Stimulated activated CD4-positive, alpha-beta T cell treated with anti-CD3 and anti-CD28 coated beads, Interleukin-2, amount 100 ng/mL, for 48 hours (primary cell): ENCODE measurements at regions not wholly inside any gene's neighbourhood (a gene's known extent, or its start where the extent isn't known, plus 50 kb on each side); places are given as distances from the start of the nearest gene placed in this dataset.
"Not testable (repeated sequence)": the region's sequence is repeated elsewhere in the genome, so short reads cannot be mapped to it uniquely, and the experiment has no call there.

Experiments used
- DNase-seq, 2 donors: peaks; one replicate each; pipeline ENCODE4 v3.0.0-alpha.2; 2020

GRCh38 chr9:42378418-42378815 lies 195.0 kb downstream of the SPATA31A6 start:
- DNase-seq: no peak

- DNase-seq: not testable (repeated sequence)
These were observed 196.1 kb downstream of the SPATA31A6 start for GRCh38 chr9:42379602-42380001.

- not testable (repeated sequence) for DNase-seq
These were observed 201.1 kb downstream of the SPATA31A6 start for GRCh38 chr9:42384585-42384984.

GRCh38 chr9:42385574-42386120 lies 202.2 kb downstream of the SPATA31A6 start:
- not testable (repeated sequence) for DNase-seq

GRCh38 chr9:42386477-42386876 lies 203.0 kb downstream of the SPATA31A6 start:
- DNase-seq: no peak

GRCh38 chr9:42388146-42388690 lies 204.8 kb downstream of the SPATA31A6 start:
- no peak for DNase-seq

- no peak for DNase-seq
These were observed 205.4 kb downstream of the SPATA31A6 start for GRCh38 chr9:42388846-42389245.

- not testable (repeated sequence) for DNase-seq
These were observed 209.5 kb downstream of the SPATA31A6 start for GRCh38 chr9:42392773-42393455.

GRCh38 chr9:42396318-42396717 lies 212.9 kb downstream of the SPATA31A6 start:
- DNase-seq: no peak

GRCh38 chr9:42397336-42397735 lies 213.9 kb downstream of the SPATA31A6 start:
- DNase-seq: not testable (repeated sequence)

- not testable (repeated sequence) for DNase-seq
These were observed 219.5 kb downstream of the SPATA31A6 start for GRCh38 chr9:42402919-42403318.

- not testable (repeated sequence) for DNase-seq
These were observed 226.1 kb downstream of the SPATA31A6 start for GRCh38 chr9:42409581-42409980.

- not testable (repeated sequence) for DNase-seq
These were observed 228.9 kb downstream of the SPATA31A6 start for GRCh38 chr9:42412354-42412753.

- not testable (repeated sequence) for DNase-seq
These were observed 231.4 kb downstream of the SPATA31A6 start for GRCh38 chr9:42414865-42415264.

GRCh38 chr9:42419652-42420051 lies 236.2 kb downstream of the SPATA31A6 start:
- DNase-seq: not testable (repeated sequence)

- not testable (repeated sequence) for DNase-seq
These were observed 236.9 kb downstream of the SPATA31A6 start for GRCh38 chr9:42420324-42420723.

GRCh38 chr9:42421630-42422029 lies 238.2 kb downstream of the SPATA31A6 start:
- not testable (repeated sequence) for DNase-seq

- not testable (repeated sequence) for DNase-seq
These were observed 247.5 kb downstream of the SPATA31A6 start for GRCh38 chr9:42430674-42431615.

GRCh38 chr9:42431616-42432010 lies 248.2 kb downstream of the SPATA31A6 start:
- DNase-seq: not testable (repeated sequence)

- not testable (repeated sequence) for DNase-seq
These were observed 251.6 kb downstream of the SPATA31A6 start for GRCh38 chr9:42434844-42435714.

- not testable (repeated sequence) for DNase-seq
These were observed 252.4 kb downstream of the SPATA31A6 start for GRCh38 chr9:42435715-42436342.
